PC-3 (cell line): ENCODE measurements at regions not wholly inside any gene's neighbourhood (a gene's known extent, or its start where the extent isn't known, plus 50 kb on each side); places are given as distances from the start of the nearest gene placed in this dataset.

ENCODE experiments used
- ATAC-seq: fragments of 200-7000 bp; cut with Tn5 transposase; 2 replicates; pipeline ENCODE4 v1.9.1; 2020; ENCODE audit warnings: mild to moderate bottlenecking, moderate library complexity
- BruUV-seq: library from RNA; stranded (reverse); fragments of 400-500 nt; replicated peaks from 2 replicates; lab custom pipeline; 2021; lab: Mats Ljungman, UMichigan
- CTCF ChIA-PET: fragments of 300-600 bp; sonication (Branson Sonifier 250); formaldehyde crosslinking; loops from one replicate; lab custom pipeline; 2022; ENCODE audit warnings: antibody characterized with exemption; lab: Charles Lee
- POLR2A ChIA-PET: fragments of 300-600 bp; sonication (Branson Sonifier 250); formaldehyde crosslinking; loops from one replicate; lab custom pipeline; 2022; ENCODE audit warnings: antibody characterized with exemption; ENCODE audit not compliant: unreplicated experiment; lab: Charles Lee
- DNase-seq: peaks from one replicate; pipeline ENCODE4 v3.0.0-alpha.2; 2015
- H2AFZ ChIP-seq: fragments of 300-600 bp; sonication (generic); 2 replicates; pipeline ENCODE4 v1.6.0; 2016; ENCODE audit warnings: antibody characterized with exemption, low read length
- H3F3A ChIP-seq: fragments of 300-600 bp; sonication (generic); one replicate; pipeline ENCODE4 v1.6.0; 2017; ENCODE audit warnings: antibody characterized with exemption, low read length, control low read depth, mild to moderate bottlenecking; ENCODE audit not compliant: unreplicated experiment
- H3K27ac ChIP-seq: fragments of 300-600 bp; sonication (generic); 2 replicates; pipeline ENCODE4 v1.5.1; 2016; ENCODE audit warnings: mild to moderate bottlenecking, low read length
- H3K27me3 ChIP-seq: fragments of 300-600 bp; sonication (generic); 2 replicates; pipeline ENCODE4 v1.6.1; 2016; ENCODE audit warnings: low read length, mixed read lengths
- H3K36me3 ChIP-seq: fragments of 300-600 bp; sonication (generic); 2 replicates; pipeline ENCODE4 v1.6.1; 2016; ENCODE audit warnings: low read depth, mixed run types, low read length, mixed read lengths
- H3K4me1 ChIP-seq: fragments of 300-600 bp; sonication (generic); 2 replicates; pipeline ENCODE4 v1.5.1; 2016; ENCODE audit warnings: low read length; ENCODE audit not compliant: insufficient read depth
- H3K4me2 ChIP-seq: fragments of 300-600 bp; sonication (generic); 2 replicates; pipeline ENCODE4 v1.6.0; 2016; ENCODE audit warnings: low read length
- H3K4me3 ChIP-seq: fragments of 300-600 bp; sonication (generic); 2 replicates; pipeline ENCODE4 v1.5.1; 2016; ENCODE audit warnings: mild to moderate bottlenecking, low read length, mixed read lengths
- H3K79me2 ChIP-seq: fragments of 300-600 bp; sonication (generic); 2 replicates; pipeline ENCODE4 v1.6.1; 2017; ENCODE audit warnings: low read length, mixed read lengths
- H3K9ac ChIP-seq: fragments of 300-600 bp; sonication (generic); 2 replicates; pipeline ENCODE4 v1.6.0; 2016; ENCODE audit warnings: mild to moderate bottlenecking, low read length
- H3K9me2 ChIP-seq: fragments of 300-600 bp; sonication (generic); replicated peaks from 2 replicates; pipeline ENCODE4 v1.6.1; 2016; ENCODE audit warnings: mixed run types, low read length, mixed read lengths
- H3K9me3 ChIP-seq: fragments of 300-600 bp; sonication (generic); 2 replicates; pipeline ENCODE4 v1.6.1; 2016; ENCODE audit warnings: low read length, mixed read lengths
- H4K20me1 ChIP-seq: fragments of 300-600 bp; sonication (generic); 2 replicates; pipeline ENCODE4 v1.6.1; 2016; ENCODE audit warnings: low read length, mixed read lengths
- EZH2 ChIP-seq: fragments of 300-600 bp; sonication (generic); IDR thresholded peaks from one replicate; pipeline ENCODE4 v1.6.1; 2017; ENCODE audit warnings: antibody characterized with exemption, mild to moderate bottlenecking, low read length; ENCODE audit not compliant: unreplicated experiment
- EZH2phosphoT487 ChIP-seq: fragments of 300-600 bp; sonication (generic); IDR thresholded peaks from 2 replicates; pipeline ENCODE4 v1.6.1; 2018; ENCODE audit warnings: mild to moderate bottlenecking, antibody characterized with exemption, low read length, borderline replicate concordance
- intact Hi-C: fragments of 100-400 bp; cut with micrococcal nuclease; formaldehyde crosslinking; loops from 2 replicates; pipeline ENCODE4 v1.9.0; 2023
- TF ChIP-seq, protein P1 (sequence below): fragments of 300-600 bp; sonication (generic); conservative IDR thresholded peaks from 2 replicates; pipeline ENCODE4 v1.5.1; 2017; ENCODE audit warnings: antibody characterized with exemption, low read depth, mild to moderate bottlenecking, low read length

DNA sequence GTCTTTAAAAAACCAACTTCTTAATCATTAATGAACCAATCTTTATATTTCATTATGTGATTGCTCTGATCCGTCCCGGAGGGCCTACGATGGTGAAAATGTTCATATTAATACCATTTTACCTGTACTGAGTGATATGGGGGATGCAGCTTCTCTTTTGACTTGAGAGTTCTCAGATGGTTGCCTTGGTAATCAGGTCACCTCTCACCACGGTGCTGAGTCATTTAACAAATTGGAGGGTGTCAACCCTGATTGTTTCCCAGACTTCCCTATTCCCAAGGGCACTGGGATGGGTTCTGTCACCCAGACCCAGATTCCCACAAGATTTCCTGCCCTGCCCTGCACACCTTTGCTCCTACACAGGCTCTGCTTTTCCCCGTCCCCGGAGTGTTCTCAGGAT is 128.5 kb upstream of the TMTC4 start:
- no peaks in the 10 kb centered on the region for H3K4me1 ChIP-seq
- no peak for ATAC-seq

DNA sequence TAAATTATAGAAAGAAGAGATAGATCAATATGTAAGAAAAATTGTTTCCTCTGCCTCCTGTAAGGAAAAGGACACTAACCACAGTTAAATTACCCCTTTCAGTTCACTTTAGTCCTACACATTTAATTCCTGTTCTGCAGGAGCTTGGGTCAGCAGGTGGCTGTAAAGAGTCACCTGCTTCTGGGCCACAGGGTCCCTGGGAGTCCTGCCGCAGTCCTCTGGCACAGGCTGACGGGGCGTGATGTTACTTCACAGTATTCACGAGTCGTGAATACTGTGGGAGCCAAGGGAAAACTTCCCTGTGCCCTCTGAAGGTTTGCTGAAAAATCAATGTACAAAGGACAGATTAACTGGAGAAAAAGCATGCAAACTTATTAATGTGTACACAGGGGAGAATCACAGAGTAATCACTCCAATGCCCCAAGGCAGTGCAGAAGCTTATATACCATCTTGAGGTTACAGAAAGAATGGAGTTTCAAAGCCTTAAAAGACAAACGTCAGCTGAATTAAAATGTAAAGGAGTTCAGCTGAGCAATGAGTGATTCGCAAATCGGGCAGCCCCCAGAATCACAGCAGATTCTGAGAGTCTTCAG is 125.8 kb upstream of the TMTC4 start:
- Histone ChIP-seq H3K79me2 (no peaks in the 10 kb centered on the region), H3K4me1 (no peaks in the 10 kb centered on the region), H3K9me3 (no peaks in the 10 kb centered on the region), H3K9ac (no peak overlapping the region), H3K4me2 (no peak overlapping the region), H3K27me3 (peaks cover 5% of the 10 kb centered on the region), H4K20me1 (no peaks in the 10 kb centered on the region), H2AFZ (no peak overlapping the region), H3F3A (no peaks in the 10 kb centered on the region), H3K27ac (no peak overlapping the region), H3K36me3 (no peaks in the 10 kb centered on the region), H3K4me3 (no peak overlapping the region), H3K9me2 (no peaks in the 10 kb centered on the region)
- intact Hi-C loops, result no loop called here
- TF ChIP-seq EZH2phosphoT487 (no peak), EZH2 (no peak)
- TF ChIP-seq, protein P1, sequence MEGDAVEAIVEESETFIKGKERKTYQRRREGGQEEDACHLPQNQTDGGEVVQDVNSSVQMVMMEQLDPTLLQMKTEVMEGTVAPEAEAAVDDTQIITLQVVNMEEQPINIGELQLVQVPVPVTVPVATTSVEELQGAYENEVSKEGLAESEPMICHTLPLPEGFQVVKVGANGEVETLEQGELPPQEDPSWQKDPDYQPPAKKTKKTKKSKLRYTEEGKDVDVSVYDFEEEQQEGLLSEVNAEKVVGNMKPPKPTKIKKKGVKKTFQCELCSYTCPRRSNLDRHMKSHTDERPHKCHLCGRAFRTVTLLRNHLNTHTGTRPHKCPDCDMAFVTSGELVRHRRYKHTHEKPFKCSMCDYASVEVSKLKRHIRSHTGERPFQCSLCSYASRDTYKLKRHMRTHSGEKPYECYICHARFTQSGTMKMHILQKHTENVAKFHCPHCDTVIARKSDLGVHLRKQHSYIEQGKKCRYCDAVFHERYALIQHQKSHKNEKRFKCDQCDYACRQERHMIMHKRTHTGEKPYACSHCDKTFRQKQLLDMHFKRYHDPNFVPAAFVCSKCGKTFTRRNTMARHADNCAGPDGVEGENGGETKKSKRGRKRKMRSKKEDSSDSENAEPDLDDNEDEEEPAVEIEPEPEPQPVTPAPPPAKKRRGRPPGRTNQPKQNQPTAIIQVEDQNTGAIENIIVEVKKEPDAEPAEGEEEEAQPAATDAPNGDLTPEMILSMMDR, result no peak
- ChIA-PET POLR2A (no interaction called here), CTCF (no interaction called here)
- BruUV-seq, result no TSS peak
- no peak for ATAC-seq
- DNase-seq, result no peak

More for the DNA sequence above, 128.5 kb upstream of the TMTC4 start:
- DNase-seq, result no peak
- Histone ChIP-seq H3K36me3 (no peaks in the 10 kb centered on the region), H3K9me3 (no peaks in the 10 kb centered on the region), H4K20me1 (no peaks in the 10 kb centered on the region), H3K9me2 (no peaks in the 10 kb centered on the region), H3K4me2 (no peak overlapping the region), H3K4me3 (no peak overlapping the region), H2AFZ (no peak overlapping the region), H3K27ac (no peak overlapping the region), H3K9ac (no peak overlapping the region), H3K79me2 (no peaks in the 10 kb centered on the region), H3K27me3 (peaks cover 29% of the 10 kb centered on the region), H3F3A (no peaks in the 10 kb centered on the region)
- POLR2A ChIA-PET, result no interaction called here
- CTCF ChIA-PET, result no interaction called here
- TF ChIP-seq EZH2, result no peak
- no peak for TF ChIP-seq EZH2phosphoT487
- TF ChIP-seq, protein P1, result no peak
- intact Hi-C loops, result no loop called here
- BruUV-seq, result no TSS peak

DNA sequence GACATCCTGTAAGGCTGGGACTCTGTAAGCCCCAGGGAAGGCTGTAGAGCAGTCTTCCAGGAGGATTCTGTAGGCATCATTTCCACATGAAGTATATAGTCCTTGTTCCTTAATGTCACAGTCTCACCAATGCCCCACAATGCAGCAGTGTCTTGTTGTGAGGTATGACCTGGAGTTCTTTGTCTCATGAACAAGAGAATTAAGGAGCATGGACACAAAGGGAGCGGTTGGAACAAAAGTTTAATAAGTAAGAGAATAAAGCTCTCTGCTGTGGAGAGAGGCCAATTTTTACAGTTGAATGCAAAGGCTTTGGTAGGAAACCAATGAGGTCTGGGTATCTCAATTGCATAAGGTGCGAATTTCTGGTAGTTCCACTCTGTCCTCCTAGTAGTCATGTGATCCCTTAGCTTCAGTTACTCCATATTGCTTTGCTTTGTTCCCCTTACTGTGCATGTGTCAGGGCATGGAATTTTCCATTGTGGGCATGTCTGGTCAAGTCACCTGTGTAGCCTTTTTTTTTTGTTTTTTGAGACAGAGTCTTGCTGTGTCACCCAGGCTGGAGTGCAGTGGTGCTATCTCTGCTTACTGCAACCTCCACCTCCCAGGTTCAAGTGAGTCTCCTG is 124.3 kb upstream of the TMTC4 start:
- DNase-seq (no peak), ATAC-seq (no peak)
- TF ChIP-seq EZH2phosphoT487, result no peak
- TF ChIP-seq, protein P1, result no peak
- H3K4me3 ChIP-seq, result no peak overlapping the region
- no peaks in the 10 kb centered on the region for H3K27me3 ChIP-seq
- no peaks in the 10 kb centered on the region for H3K9me3 ChIP-seq
- no peak overlapping the region for H2AFZ ChIP-seq
- ChIA-PET POLR2A (no interaction called here), CTCF (no interaction called here)
- H3K4me2 ChIP-seq, result no peak overlapping the region
- H3K9ac ChIP-seq, result no peak overlapping the region
- H3K27ac ChIP-seq, result no peak overlapping the region
- no peaks in the 10 kb centered on the region for H3K79me2 ChIP-seq
- intact Hi-C loops, result no loop called here
- H3F3A ChIP-seq, result no peaks in the 10 kb centered on the region
- no peaks in the 10 kb centered on the region for H3K36me3 ChIP-seq
- H3K9me2 ChIP-seq, result no peaks in the 10 kb centered on the region
- H4K20me1 ChIP-seq, result no peaks in the 10 kb centered on the region
- BruUV-seq, result no TSS peak
- H3K4me1 ChIP-seq, result no peaks in the 10 kb centered on the region
